Testis (tissue), 2 donors: ENCODE measurements at regions not wholly inside any gene's neighbourhood (a gene's known extent, or its start where the extent isn't known, plus 50 kb on each side); places are given as distances from the start of the nearest gene placed in this dataset.
A peak's percentile ranks its signal among the peaks of the same experiment; 100 is the strongest.
"Not testable (repeated sequence)": the region's sequence is repeated elsewhere in the genome, so short reads cannot be mapped to it uniquely, and the experiment has no call there.

Source experiments
- DNase-seq: peaks from one replicate; pipeline ENCODE4 v3.0.0-alpha.2; 2019
- H3K27ac ChIP-seq, 2 donors: fragments of 200-600 bp; sonication (generic); one replicate each; pipeline ENCODE4 v1.5.1; 2019
- H3K27me3 ChIP-seq: fragments of 200-600 bp; sonication (generic); one replicate; pipeline ENCODE4 v1.5.1; 2019
- H3K36me3 ChIP-seq: fragments of 200-600 bp; sonication (generic); one replicate; pipeline ENCODE4 v1.5.1; 2017; ENCODE audit warnings: low read depth; ENCODE audit errors: missing control alignments
- H3K4me1 ChIP-seq: fragments of 200-600 bp; sonication (generic); one replicate; pipeline ENCODE4 v1.5.1; 2019
- H3K4me3 ChIP-seq, 2 donors: fragments of 200-600 bp; sonication (generic); one replicate each; pipeline ENCODE4 v1.5.1; 2017 to 2019
- H3K9me3 ChIP-seq: fragments of 200-600 bp; sonication (generic); one replicate; pipeline ENCODE4 v1.5.1; 2017
- CTCF ChIP-seq, 3 experiments: fragments of 450-650 bp in 2 of 3; fragments of 200-600 bp in 1 of 3; sonication (generic) in 1 of 3; IDR thresholded peaks; one replicate each; pipeline ENCODE4 v1.5.1; 2016 to 2019; ENCODE audit warnings: antibody characterized with exemption in 3 of 3, mild to moderate bottlenecking in 2 of 3, moderate library complexity in 1 of 3
- POLR2A ChIP-seq: fragments of 450-650 bp; IDR thresholded peaks from one replicate; pipeline ENCODE4 v1.6.1; 2017; ENCODE audit warnings: antibody characterized with exemption, mild to moderate bottlenecking, moderate library complexity
- WGBS, 2 donors: methylation state at CpG; one replicate each; pipeline ENCODE4 v1.1.5; 2018; 5-methylcytosine and 5-hydroxymethylcytosine counted together
- intact Hi-C: fragments of 100-400 bp; cut with DNase I; formaldehyde crosslinking; loops from one replicate; pipeline ENCODE4 v1.15.1; 2023; ENCODE audit warnings: low total_unique reads

GRCh38 chrX:130531066-130531465 is 129.3 kb downstream of the RBMX2 start:
- no peak for TF ChIP-seq POLR2A
- Histone ChIP-seq H3K4me3 (no peak overlapping the region), H3K27me3 (no peaks in the 10 kb centered on the region), H3K9me3 (no peaks in the 10 kb centered on the region), H3K36me3 (no peaks in the 10 kb centered on the region), H3K27ac (no peak overlapping the region), H3K4me1 (no peaks in the 10 kb centered on the region)
- intact Hi-C loops, result no loop called here
- no peak for DNase-seq

- H3K27ac ChIP-seq, result no peak overlapping the region
- peak; percentile 53 for DNase-seq
- 14 to 17% methylated on average over 14 to 15 of the region's 15 CpGs for WGBS, 2 donors
- H3K4me3 ChIP-seq, result no peak overlapping the region
- H3K27me3 ChIP-seq, result no peaks in the 10 kb centered on the region
- H3K9me3 ChIP-seq, result no peaks in the 10 kb centered on the region
- TF ChIP-seq POLR2A, result no peak
- TF ChIP-seq CTCF (IDR thresholded peaks at IDR 0.05), result peak; percentile 13 to 46 (median 29)
- no peaks in the 10 kb centered on the region for H3K36me3 ChIP-seq
- intact Hi-C loops, result no loop called here
- H3K4me1 ChIP-seq, result no peaks in the 10 kb centered on the region
These were observed 138.0 kb downstream of the RBMX2 start for GRCh38 chrX:130539721-130540321.

GRCh38 chrX:130543603-130544325 is 142.0 kb downstream of the RBMX2 start:
- H3K27me3 ChIP-seq, result no peaks in the 10 kb centered on the region
- H3K36me3 ChIP-seq, result no peaks in the 10 kb centered on the region
- intact Hi-C loops, result no loop called here
- no peak overlapping the region for H3K4me3 ChIP-seq
- no peak for TF ChIP-seq CTCF (IDR thresholded peaks at IDR 0.05)
- TF ChIP-seq POLR2A, result no peak
- H3K4me1 ChIP-seq, result no peaks in the 10 kb centered on the region
- no peak overlapping the region for H3K27ac ChIP-seq
- no peak for DNase-seq
- WGBS, 2 donors, result 74 to 90% methylated on average over 4 of the region's 4 CpGs
- no peaks in the 10 kb centered on the region for H3K9me3 ChIP-seq

- Histone ChIP-seq H3K27ac (no peak overlapping the region), H3K36me3 (no peaks in the 10 kb centered on the region), H3K4me1 (no peaks in the 10 kb centered on the region), H3K9me3 (no peaks in the 10 kb centered on the region), H3K4me3 (no peak overlapping the region), H3K27me3 (no peaks in the 10 kb centered on the region)
- intact Hi-C loops, result no loop called here
- 87 to 100% methylated on average over 2 of the region's 2 CpGs for WGBS, 2 donors
- TF ChIP-seq CTCF (IDR thresholded peaks at IDR 0.05) (no peak), POLR2A (no peak)
- DNase-seq, result no peak
These were observed 144.0 kb downstream of the RBMX2 start for GRCh38 chrX:130545796-130546195.

GRCh38 chrX:130549382-130549781 is 147.6 kb downstream of the RBMX2 start:
- H3K27ac ChIP-seq, H3K27me3 ChIP-seq, H3K4me3 ChIP-seq, DNase-seq, H3K36me3 ChIP-seq, H3K4me1 ChIP-seq, intact Hi-C loops, H3K9me3 ChIP-seq: not testable (repeated sequence)
- WGBS, 2 donors, result 48 to 50% methylated on average over 5 of the region's 5 CpGs

GRCh38 chrX:130550351-130550750 is 148.6 kb downstream of the RBMX2 start:
- no peaks in the 10 kb centered on the region for H3K27me3 ChIP-seq
- no peaks in the 10 kb centered on the region for H3K9me3 ChIP-seq
- no peak for DNase-seq
- no peaks in the 10 kb centered on the region for H3K4me1 ChIP-seq
- H3K36me3 ChIP-seq, result no peaks in the 10 kb centered on the region
- intact Hi-C loops, result no loop called here
- TF ChIP-seq POLR2A, result no peak
- no peak for TF ChIP-seq CTCF (IDR thresholded peaks at IDR 0.05)
- 44 to 60% methylated on average over 2 of the region's 2 CpGs for WGBS, 2 donors
- no peak overlapping the region for H3K27ac ChIP-seq
- H3K4me3 ChIP-seq, result no peak overlapping the region
